WTC11 (cell line): ENCODE measurements at regions not wholly inside any gene's neighbourhood (a gene's known extent, or its start where the extent isn't known, plus 50 kb on each side); places are given as distances from the start of the nearest gene placed in this dataset.

Experiments
- ATAC-seq: fragments of 200-7000 bp; cut with Tn5 transposase; 2 replicates; pipeline ENCODE4 v1.10.0; 2021; ENCODE audit warnings: mild to moderate bottlenecking, moderate library complexity
- CTCF ChIA-PET: fragments of 300-600 bp; sonication (Branson Sonifier 250); formaldehyde crosslinking; loops from one replicate; lab custom pipeline; 2021; ENCODE audit warnings: antibody characterized with exemption; lab: Charles Lee
- POLR2A ChIA-PET: fragments of 350-600 bp; sonication (Branson Sonifier 250); formaldehyde crosslinking; loops from one replicate; lab custom pipeline; 2021; ENCODE audit warnings: antibody characterized with exemption; lab: Charles Lee
- DNase-seq: peaks from one replicate; pipeline ENCODE4 v3.0.0; 2021; ENCODE audit warnings: low spot score
- H3K27ac Mint-ChIP-seq: 2 replicates; pipeline ENCODE4 v1.8.0; 2021; ENCODE audit warnings: mixed read lengths
- H3K27me3 Mint-ChIP-seq: 2 replicates; pipeline ENCODE4 v1.8.0; 2021; ENCODE audit warnings: low read depth, mild to moderate bottlenecking, moderate library complexity, mixed read lengths
- H3K36me3 Mint-ChIP-seq: 2 replicates; pipeline ENCODE4 v1.8.0; 2021; ENCODE audit warnings: mixed read lengths
- H3K4me1 Mint-ChIP-seq: 2 replicates; pipeline ENCODE4 v1.8.0; 2022; ENCODE audit warnings: mixed read lengths
- H3K4me3 Mint-ChIP-seq: 2 replicates; pipeline ENCODE4 v1.8.0; 2021; ENCODE audit warnings: mild to moderate bottlenecking, moderate library complexity, mixed read lengths
- H3K9me3 Mint-ChIP-seq: 2 replicates; pipeline ENCODE4 v1.8.0; 2021; ENCODE audit warnings: mixed read lengths
- ATF1 ChIP-seq: sonication (generic); formaldehyde crosslinking; IDR thresholded peaks from 2 replicates; pipeline ENCODE4 v1.8.1; 2023; ENCODE audit warnings: mild to moderate bottlenecking, moderate library complexity, missing genetic modification reagents
- ATF6 ChIP-seq: sonication (generic); formaldehyde crosslinking; IDR thresholded peaks from 2 replicates; pipeline ENCODE4 v1.8.1; 2023; ENCODE audit warnings: mild to moderate bottlenecking, missing genetic modification reagents
- ELF4 ChIP-seq: sonication (generic); formaldehyde crosslinking; IDR thresholded peaks from 2 replicates; pipeline ENCODE4 v1.8.1; 2022; ENCODE audit warnings: low read depth, mild to moderate bottlenecking, moderate library complexity, missing genetic modification reagents
- EMX1 ChIP-seq: fragments of 250-450 bp; sonication (Bioruptor Pico); IDR thresholded peaks from 2 replicates; pipeline ENCODE4 v1.8.0; 2021; ENCODE audit warnings: mild to moderate bottlenecking
- GABPB1 ChIP-seq: sonication (generic); formaldehyde crosslinking; IDR thresholded peaks from 2 replicates; pipeline ENCODE4 v1.8.1; 2023; ENCODE audit warnings: mild to moderate bottlenecking, missing genetic modification reagents
- GTF2I ChIP-seq: fragments of 250-450 bp; sonication (Bioruptor Pico); conservative IDR thresholded peaks from 2 replicates; pipeline ENCODE4 v1.4.0; 2021; ENCODE audit warnings: mild to moderate bottlenecking
- JUN ChIP-seq: sonication (generic); formaldehyde crosslinking; IDR thresholded peaks from 2 replicates; pipeline ENCODE4 v1.8.0; 2023; ENCODE audit warnings: mild to moderate bottlenecking, missing genetic modification reagents
- MAX ChIP-seq: sonication (generic); formaldehyde crosslinking; IDR thresholded peaks from 2 replicates; pipeline ENCODE4 v1.8.0; 2022; ENCODE audit warnings: mild to moderate bottlenecking, missing genetic modification reagents
- MYBL2 ChIP-seq: sonication (generic); formaldehyde crosslinking; IDR thresholded peaks from 2 replicates; pipeline ENCODE4 v1.8.1; 2023; ENCODE audit warnings: mild to moderate bottlenecking, moderate library complexity, missing genetic modification reagents
- PRRX2 ChIP-seq: fragments of 250-450 bp; sonication (Bioruptor Pico); IDR thresholded peaks from 2 replicates; pipeline ENCODE4 v1.8.0; 2021; ENCODE audit warnings: mild to moderate bottlenecking
- RELA ChIP-seq: sonication (generic); formaldehyde crosslinking; IDR thresholded peaks from 2 replicates; pipeline ENCODE4 v1.8.1; 2022; ENCODE audit warnings: missing genetic modification reagents, mild to moderate bottlenecking, borderline replicate concordance
- STAT6 ChIP-seq: sonication (generic); formaldehyde crosslinking; conservative IDR thresholded peaks from 2 replicates; pipeline ENCODE4 v1.8.1; 2023; ENCODE audit warnings: mild to moderate bottlenecking, low read depth, missing genetic modification reagents, moderate library complexity
- USF2 ChIP-seq: sonication (generic); formaldehyde crosslinking; IDR thresholded peaks from 2 replicates; pipeline ENCODE4 v1.8.1; 2023; ENCODE audit warnings: mild to moderate bottlenecking, missing genetic modification reagents, moderate library complexity
- ZNF263 ChIP-seq: sonication (generic); formaldehyde crosslinking; IDR thresholded peaks from 2 replicates; pipeline ENCODE4 v1.8.1; 2022; ENCODE audit warnings: low read depth, mild to moderate bottlenecking, moderate library complexity, missing genetic modification reagents
- ZNF281 ChIP-seq: sonication (generic); formaldehyde crosslinking; IDR thresholded peaks from 2 replicates; pipeline ENCODE4 v1.8.0; 2023; ENCODE audit warnings: mild to moderate bottlenecking, missing genetic modification reagents
- TF ChIP-seq, protein P1 (sequence below): sonication (generic); formaldehyde crosslinking; IDR thresholded peaks from 2 replicates; pipeline ENCODE4 v1.8.0; 2023; ENCODE audit warnings: missing genetic modification reagents, mild to moderate bottlenecking, borderline replicate concordance
- TF ChIP-seq, protein P2 (sequence below): sonication (generic); formaldehyde crosslinking; IDR thresholded peaks from 2 replicates; pipeline ENCODE4 v1.8.1; 2023; ENCODE audit warnings: mild to moderate bottlenecking, missing genetic modification reagents

DNA sequence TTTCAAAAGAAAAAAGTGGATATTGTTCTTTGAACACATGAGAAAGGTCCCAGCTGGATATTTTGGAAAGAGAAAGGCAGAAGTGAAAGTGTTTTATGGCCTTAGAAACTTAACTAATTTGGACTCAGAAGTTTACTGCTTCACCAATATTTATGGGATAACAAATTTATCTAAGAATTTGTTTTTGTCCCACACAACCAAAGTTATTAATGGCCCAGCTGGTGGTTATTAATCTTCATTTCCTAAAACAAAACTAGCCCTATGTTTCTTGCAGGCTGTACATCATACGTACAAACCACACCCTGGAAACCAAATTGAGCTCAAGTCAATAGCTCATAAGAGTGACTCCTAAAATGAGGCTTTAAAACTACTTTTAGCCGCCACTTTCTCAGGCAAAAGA, 372.9 kb upstream of the LMCD1 start (continued):
- no peak for TF ChIP-seq STAT6 (CRISPR knock-in tag)

DNA sequence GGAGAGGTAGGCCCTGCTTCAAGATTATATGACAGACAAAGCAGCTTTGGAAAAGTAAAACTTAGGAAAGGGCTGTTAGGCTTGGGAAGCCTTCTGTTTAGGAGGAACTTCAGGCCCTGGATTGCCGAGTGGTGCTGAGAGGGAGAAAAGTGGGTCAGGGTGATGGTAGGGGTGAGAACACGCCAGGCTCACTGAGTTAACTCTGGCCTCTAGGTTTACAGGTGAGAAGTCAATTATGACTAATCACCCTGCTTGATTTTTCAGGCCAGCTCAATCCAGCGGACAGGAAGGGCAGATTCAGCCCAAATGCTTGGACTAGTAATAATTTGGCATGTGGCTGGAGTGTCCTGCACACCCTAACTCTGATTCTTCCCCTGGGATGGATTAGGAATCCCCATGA, 365.1 kb upstream of the LMCD1 start:
- Mint-ChIP-seq H3K27ac (no peak overlapping the region), H3K9me3 (peaks cover 20% of the 10 kb centered on the region), H3K36me3 (peaks cover 4% of the 10 kb centered on the region), H3K4me3 (no peak overlapping the region), H3K4me1 (peaks cover 11% of the 10 kb centered on the region), H3K27me3 (no peaks in the 10 kb centered on the region)
- CTCF ChIA-PET, result interaction anchor here (1.4 kb wide), 1 partner anchor 103 kb away, joined by 4 read pairs; no protein-coding TSS in a partner anchor
- DNase-seq (no peak), ATAC-seq (no peak)
- POLR2A ChIA-PET, result no interaction called here
- TF ChIP-seq PRRX2 (CRISPR knock-in tag), result no peak
- TF ChIP-seq ZNF263 (CRISPR knock-in tag), result no peak
- TF ChIP-seq, protein P1, sequence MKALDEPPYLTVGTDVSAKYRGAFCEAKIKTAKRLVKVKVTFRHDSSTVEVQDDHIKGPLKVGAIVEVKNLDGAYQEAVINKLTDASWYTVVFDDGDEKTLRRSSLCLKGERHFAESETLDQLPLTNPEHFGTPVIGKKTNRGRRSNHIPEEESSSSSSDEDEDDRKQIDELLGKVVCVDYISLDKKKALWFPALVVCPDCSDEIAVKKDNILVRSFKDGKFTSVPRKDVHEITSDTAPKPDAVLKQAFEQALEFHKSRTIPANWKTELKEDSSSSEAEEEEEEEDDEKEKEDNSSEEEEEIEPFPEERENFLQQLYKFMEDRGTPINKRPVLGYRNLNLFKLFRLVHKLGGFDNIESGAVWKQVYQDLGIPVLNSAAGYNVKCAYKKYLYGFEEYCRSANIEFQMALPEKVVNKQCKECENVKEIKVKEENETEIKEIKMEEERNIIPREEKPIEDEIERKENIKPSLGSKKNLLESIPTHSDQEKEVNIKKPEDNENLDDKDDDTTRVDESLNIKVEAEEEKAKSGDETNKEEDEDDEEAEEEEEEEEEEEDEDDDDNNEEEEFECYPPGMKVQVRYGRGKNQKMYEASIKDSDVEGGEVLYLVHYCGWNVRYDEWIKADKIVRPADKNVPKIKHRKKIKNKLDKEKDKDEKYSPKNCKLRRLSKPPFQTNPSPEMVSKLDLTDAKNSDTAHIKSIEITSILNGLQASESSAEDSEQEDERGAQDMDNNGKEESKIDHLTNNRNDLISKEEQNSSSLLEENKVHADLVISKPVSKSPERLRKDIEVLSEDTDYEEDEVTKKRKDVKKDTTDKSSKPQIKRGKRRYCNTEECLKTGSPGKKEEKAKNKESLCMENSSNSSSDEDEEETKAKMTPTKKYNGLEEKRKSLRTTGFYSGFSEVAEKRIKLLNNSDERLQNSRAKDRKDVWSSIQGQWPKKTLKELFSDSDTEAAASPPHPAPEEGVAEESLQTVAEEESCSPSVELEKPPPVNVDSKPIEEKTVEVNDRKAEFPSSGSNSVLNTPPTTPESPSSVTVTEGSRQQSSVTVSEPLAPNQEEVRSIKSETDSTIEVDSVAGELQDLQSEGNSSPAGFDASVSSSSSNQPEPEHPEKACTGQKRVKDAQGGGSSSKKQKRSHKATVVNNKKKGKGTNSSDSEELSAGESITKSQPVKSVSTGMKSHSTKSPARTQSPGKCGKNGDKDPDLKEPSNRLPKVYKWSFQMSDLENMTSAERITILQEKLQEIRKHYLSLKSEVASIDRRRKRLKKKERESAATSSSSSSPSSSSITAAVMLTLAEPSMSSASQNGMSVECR (CRISPR knock-in tag), result no peak
- TF ChIP-seq ATF6 (CRISPR knock-in tag), result no peak
- TF ChIP-seq GABPB1 (CRISPR knock-in tag), result no peak
- TF ChIP-seq ELF4 (CRISPR knock-in tag), result no peak
- TF ChIP-seq MYBL2 (CRISPR knock-in tag), result no peak
- no peak for TF ChIP-seq GTF2I
- TF ChIP-seq USF2 (CRISPR knock-in tag), result no peak
- TF ChIP-seq EMX1 (CRISPR knock-in tag), result no peak
- TF ChIP-seq MAX (CRISPR knock-in tag), result no peak
- TF ChIP-seq RELA (CRISPR knock-in tag), result no peak
- no peak for TF ChIP-seq ZNF281 (CRISPR knock-in tag)
- TF ChIP-seq, protein P2, sequence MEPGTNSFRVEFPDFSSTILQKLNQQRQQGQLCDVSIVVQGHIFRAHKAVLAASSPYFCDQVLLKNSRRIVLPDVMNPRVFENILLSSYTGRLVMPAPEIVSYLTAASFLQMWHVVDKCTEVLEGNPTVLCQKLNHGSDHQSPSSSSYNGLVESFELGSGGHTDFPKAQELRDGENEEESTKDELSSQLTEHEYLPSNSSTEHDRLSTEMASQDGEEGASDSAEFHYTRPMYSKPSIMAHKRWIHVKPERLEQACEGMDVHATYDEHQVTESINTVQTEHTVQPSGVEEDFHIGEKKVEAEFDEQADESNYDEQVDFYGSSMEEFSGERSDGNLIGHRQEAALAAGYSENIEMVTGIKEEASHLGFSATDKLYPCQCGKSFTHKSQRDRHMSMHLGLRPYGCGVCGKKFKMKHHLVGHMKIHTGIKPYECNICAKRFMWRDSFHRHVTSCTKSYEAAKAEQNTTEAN (CRISPR knock-in tag), result no peak
- TF ChIP-seq JUN (CRISPR knock-in tag), result no peak
- TF ChIP-seq ATF1, result no peak
